ENCODE measurements at regions not wholly inside any gene's neighbourhood (a gene's known extent, or its start where the extent isn't known, plus 50 kb on each side); places are given as distances from the start of the nearest gene placed in this dataset.

DNA sequence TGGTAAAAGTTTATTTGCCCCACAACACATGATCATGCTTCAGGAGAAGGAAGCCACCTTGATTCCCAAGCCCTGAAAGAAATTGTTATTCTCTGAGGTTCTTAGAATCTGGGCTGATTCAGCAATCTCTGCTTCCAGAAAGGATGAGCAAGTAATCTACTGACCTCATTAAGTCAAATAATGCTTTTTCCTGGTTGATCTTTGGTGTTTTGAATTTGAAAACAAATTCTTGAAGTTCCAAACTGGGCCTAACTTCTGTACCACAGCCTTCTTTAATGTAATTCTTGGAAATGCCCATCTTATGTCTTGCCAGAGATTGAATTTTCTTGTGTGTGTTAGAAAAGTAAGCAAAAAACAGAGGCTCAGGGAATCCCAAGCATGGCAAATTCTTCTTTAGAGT, 319.2 kb upstream of the DDHD1 start:
- H3K79me2 ChIP-seq (ENCODE audit: insufficient read depth, low read length) = peaks cover 14% of the 10 kb centered on the region
- no peak overlapping the region for H3K4me3 ChIP-seq (ENCODE audit: low read depth in 1 of 2, low read length in 2 of 2)
- no peak overlapping the region for H2AFZ ChIP-seq (ENCODE audit: low read depth, low read length)
- H3K4me1 ChIP-seq (ENCODE audit: insufficient read depth, low read length) = no peaks in the 10 kb centered on the region
- no peaks in the 10 kb centered on the region for H4K20me1 ChIP-seq (ENCODE audit: insufficient read depth, low read length)
- H3K36me3 ChIP-seq (ENCODE audit: insufficient read depth, low read length) = no peaks in the 10 kb centered on the region
- TF ChIP-seq EZH2 (IDR thresholded peaks at IDR 0.05; ENCODE audit: borderline replicate concordance, low read depth, low read length, severe bottlenecking) = no peak
- TF ChIP-seq, protein P1, sequence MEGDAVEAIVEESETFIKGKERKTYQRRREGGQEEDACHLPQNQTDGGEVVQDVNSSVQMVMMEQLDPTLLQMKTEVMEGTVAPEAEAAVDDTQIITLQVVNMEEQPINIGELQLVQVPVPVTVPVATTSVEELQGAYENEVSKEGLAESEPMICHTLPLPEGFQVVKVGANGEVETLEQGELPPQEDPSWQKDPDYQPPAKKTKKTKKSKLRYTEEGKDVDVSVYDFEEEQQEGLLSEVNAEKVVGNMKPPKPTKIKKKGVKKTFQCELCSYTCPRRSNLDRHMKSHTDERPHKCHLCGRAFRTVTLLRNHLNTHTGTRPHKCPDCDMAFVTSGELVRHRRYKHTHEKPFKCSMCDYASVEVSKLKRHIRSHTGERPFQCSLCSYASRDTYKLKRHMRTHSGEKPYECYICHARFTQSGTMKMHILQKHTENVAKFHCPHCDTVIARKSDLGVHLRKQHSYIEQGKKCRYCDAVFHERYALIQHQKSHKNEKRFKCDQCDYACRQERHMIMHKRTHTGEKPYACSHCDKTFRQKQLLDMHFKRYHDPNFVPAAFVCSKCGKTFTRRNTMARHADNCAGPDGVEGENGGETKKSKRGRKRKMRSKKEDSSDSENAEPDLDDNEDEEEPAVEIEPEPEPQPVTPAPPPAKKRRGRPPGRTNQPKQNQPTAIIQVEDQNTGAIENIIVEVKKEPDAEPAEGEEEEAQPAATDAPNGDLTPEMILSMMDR (IDR thresholded peaks at IDR 0.05; ENCODE audit: borderline replicate concordance, extremely low read depth, low read length, poor library complexity, severe bottlenecking) = no peak
- H3K9ac ChIP-seq (ENCODE audit: low read depth, low read length) = no peak overlapping the region
- DNase-seq (no peak), ATAC-seq (ENCODE audit: insufficient read depth, low read depth) (no peak)
- no peak overlapping the region for H3K27ac ChIP-seq (ENCODE audit: low read length)
- H3K4me2 ChIP-seq (ENCODE audit: insufficient read depth, low read length) = no peak overlapping the region
- no peaks in the 10 kb centered on the region for H3K9me3 ChIP-seq (ENCODE audit: insufficient read depth, low read length, severe bottlenecking)
- no peaks in the 10 kb centered on the region for H3K27me3 ChIP-seq (ENCODE audit: insufficient read depth, low read length, poor library complexity)

DNA sequence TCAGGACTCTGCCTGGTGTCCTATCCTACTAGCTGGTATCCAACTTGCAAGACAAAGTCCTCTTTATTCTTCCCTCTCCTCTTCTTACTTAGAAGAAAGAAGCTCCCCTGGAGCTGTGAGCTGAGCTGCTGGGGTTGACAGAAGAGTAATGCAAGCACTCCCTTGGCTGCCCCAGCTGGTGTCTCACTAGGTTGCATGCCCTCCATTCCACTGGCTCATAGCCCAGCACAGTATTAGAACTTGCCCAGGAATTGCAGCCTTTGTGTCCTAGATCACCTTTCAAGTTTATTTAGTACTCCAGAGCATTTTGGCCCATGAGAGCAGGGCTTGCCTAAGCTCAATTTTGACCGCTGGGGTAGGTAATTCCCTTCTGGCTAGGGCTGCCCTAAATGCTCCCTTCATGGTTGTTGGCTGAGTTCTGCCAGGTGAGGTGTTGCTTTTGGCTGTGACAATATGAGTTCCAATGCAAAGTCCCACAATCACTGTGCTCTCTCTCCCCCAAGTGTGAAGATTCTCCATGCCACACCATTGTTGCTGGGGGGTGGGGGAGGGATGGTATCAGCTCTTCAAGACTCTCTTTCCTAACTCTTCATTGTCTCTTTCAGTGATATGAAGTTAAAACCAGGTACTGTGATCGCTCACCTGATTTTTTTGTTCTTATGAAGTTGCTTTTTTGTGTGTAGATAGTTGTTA, 317.4 kb upstream of the DDHD1 start:
- H3K4me1 ChIP-seq (ENCODE audit: insufficient read depth, low read length) = no peaks in the 10 kb centered on the region
- H3K36me3 ChIP-seq (ENCODE audit: insufficient read depth, low read length) = no peaks in the 10 kb centered on the region
- H3K4me2 ChIP-seq (ENCODE audit: insufficient read depth, low read length) = no peak overlapping the region
- H3K9me3 ChIP-seq (ENCODE audit: insufficient read depth, low read length, severe bottlenecking) = no peaks in the 10 kb centered on the region
- H3K4me3 ChIP-seq (ENCODE audit: low read depth in 1 of 2, low read length in 2 of 2) = no peak overlapping the region
- no peaks in the 10 kb centered on the region for H4K20me1 ChIP-seq (ENCODE audit: insufficient read depth, low read length)
- DNase-seq (no peak), ATAC-seq (ENCODE audit: insufficient read depth, low read depth) (no peak)
- no peak overlapping the region for H3K9ac ChIP-seq (ENCODE audit: low read depth, low read length)
- no peak overlapping the region for H3K27ac ChIP-seq (ENCODE audit: low read length)
- H2AFZ ChIP-seq (ENCODE audit: low read depth, low read length) = no peak overlapping the region
- peaks cover 14% of the 10 kb centered on the region for H3K79me2 ChIP-seq (ENCODE audit: insufficient read depth, low read length)
- no peak for TF ChIP-seq EZH2 (IDR thresholded peaks at IDR 0.05; ENCODE audit: borderline replicate concordance, low read depth, low read length, severe bottlenecking)
- TF ChIP-seq, protein P1 (IDR thresholded peaks at IDR 0.05; ENCODE audit: borderline replicate concordance, extremely low read depth, low read length, poor library complexity, severe bottlenecking) = no peak
- no peaks in the 10 kb centered on the region for H3K27me3 ChIP-seq (ENCODE audit: insufficient read depth, low read length, poor library complexity)

DNA sequence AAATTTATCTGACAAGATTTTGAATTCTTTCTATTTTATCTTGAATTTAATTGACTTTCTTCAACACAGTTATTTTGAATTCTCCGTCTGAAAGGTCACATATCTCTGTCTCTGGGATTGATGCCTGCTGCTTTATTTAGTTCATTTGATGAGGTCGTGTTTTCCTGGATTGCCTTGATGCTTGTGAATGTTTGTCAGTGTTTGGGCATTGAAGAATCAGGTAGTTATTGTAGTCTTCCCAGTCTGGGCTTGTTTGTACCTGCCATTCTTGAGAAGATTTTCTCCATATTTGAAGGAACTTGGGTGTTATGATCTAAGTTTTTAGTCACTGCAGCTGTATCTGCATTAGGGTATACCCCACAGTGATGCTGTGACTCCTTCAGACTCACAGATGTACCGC, 315.8 kb upstream of the DDHD1 start:
- Histone ChIP-seq H2AFZ (ENCODE audit: low read depth, low read length) (no peak overlapping the region), H3K9me3 (ENCODE audit: insufficient read depth, low read length, severe bottlenecking) (no peaks in the 10 kb centered on the region), H3K4me2 (ENCODE audit: insufficient read depth, low read length) (no peak overlapping the region), H3K4me1 (ENCODE audit: insufficient read depth, low read length) (no peaks in the 10 kb centered on the region), H3K79me2 (ENCODE audit: insufficient read depth, low read length) (peaks cover 18% of the 10 kb centered on the region), H3K27ac (ENCODE audit: low read length) (no peak overlapping the region), H3K9ac (ENCODE audit: low read depth, low read length) (no peak overlapping the region), H3K36me3 (ENCODE audit: insufficient read depth, low read length) (no peaks in the 10 kb centered on the region), H4K20me1 (ENCODE audit: insufficient read depth, low read length) (no peaks in the 10 kb centered on the region), H3K27me3 (ENCODE audit: insufficient read depth, low read length, poor library complexity) (no peaks in the 10 kb centered on the region), H3K4me3 (ENCODE audit: low read depth in 1 of 2, low read length in 2 of 2) (no peak overlapping the region)
- DNase-seq (no peak), ATAC-seq (ENCODE audit: insufficient read depth, low read depth) (no peak)
- TF ChIP-seq, protein P1 (IDR thresholded peaks at IDR 0.05; ENCODE audit: borderline replicate concordance, extremely low read depth, low read length, poor library complexity, severe bottlenecking) = no peak
- TF ChIP-seq EZH2 (IDR thresholded peaks at IDR 0.05; ENCODE audit: borderline replicate concordance, low read depth, low read length, severe bottlenecking) = no peak

All from DND-41 (cell line).